HCT116 (cell line): ENCODE measurements at regions not wholly inside any gene's neighbourhood (a gene's known extent, or its start where the extent isn't known, plus 50 kb on each side); places are given as distances from the start of the nearest gene placed in this dataset.

Source experiments
- CTCF ChIP-seq, 3 experiments: fragments of 200-600 bp in 1 of 3; sonication (generic) in 1 of 3; IDR thresholded peaks in 2 of 3; conservative IDR thresholded peaks in 1 of 3; 2 replicates each; pipeline ENCODE4 v1.5.1; 2012 to 2017; ENCODE audit warnings: low read depth in 2 of 3, low read length in 2 of 3, antibody characterized with exemption in 1 of 3, borderline replicate concordance in 1 of 3, control low read depth in 1 of 3, mild to moderate bottlenecking in 1 of 3, mixed read lengths in 1 of 3, mixed run types in 1 of 3, moderate library complexity in 1 of 3; ENCODE audit not compliant: insufficient read depth in 1 of 3
- EGR1 ChIP-seq: IDR thresholded peaks from 2 replicates; pipeline ENCODE4 v1.6.1; 2012; ENCODE audit warnings: low read depth
- EZH2 ChIP-seq: fragments of 200-600 bp; sonication (generic); IDR thresholded peaks from 2 replicates; pipeline ENCODE4 v1.6.1; 2017; ENCODE audit warnings: antibody characterized with exemption, mixed run types
- POLR2A ChIP-seq: IDR thresholded peaks from 2 replicates; pipeline ENCODE4 v1.7.0; 2011; ENCODE audit warnings: borderline replicate concordance; ENCODE audit not compliant: insufficient read depth, insufficient read length; ENCODE audit errors: extremely low read depth
- RAD21 ChIP-seq: IDR thresholded peaks from 2 replicates; pipeline ENCODE4 v1.6.1; 2012; ENCODE audit warnings: low read depth, mild to moderate bottlenecking
- REST ChIP-seq: IDR thresholded peaks from 2 replicates; pipeline ENCODE4 v1.6.1; 2012; ENCODE audit warnings: low read depth
- SRF ChIP-seq: IDR thresholded peaks from 2 replicates; pipeline ENCODE4 v1.6.1; 2012; ENCODE audit warnings: low read depth
- YY1 ChIP-seq: IDR thresholded peaks from 2 replicates; pipeline ENCODE4 v1.6.1; 2011; ENCODE audit warnings: low read length, low read depth, moderate library complexity, mild to moderate bottlenecking; ENCODE audit not compliant: insufficient replicate concordance; ENCODE audit errors: extremely low read depth
- ZNF274 ChIP-seq: fragments of 200-500 bp; sonication (Bioruptor generic); IDR thresholded peaks from 2 replicates; pipeline ENCODE4 v1.6.1; 2014; ENCODE audit warnings: mild to moderate bottlenecking, low read depth, low read length, inconsistent platforms
- TF ChIP-seq, protein P1 (sequence below): IDR thresholded peaks from 2 replicates; pipeline ENCODE4 v1.6.1; 2012

GRCh38 chr5:143663872-143664271 is 148.1 kb upstream of the HMHB1 start:
- TF ChIP-seq POLR2A = no peak
- TF ChIP-seq, protein P1, sequence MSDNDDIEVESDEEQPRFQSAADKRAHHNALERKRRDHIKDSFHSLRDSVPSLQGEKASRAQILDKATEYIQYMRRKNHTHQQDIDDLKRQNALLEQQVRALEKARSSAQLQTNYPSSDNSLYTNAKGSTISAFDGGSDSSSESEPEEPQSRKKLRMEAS = no peak
- no peak for TF ChIP-seq CTCF (IDR thresholded peaks at IDR 0.05 in 2 of 3, conservative IDR thresholded peaks at IDR 0.05 in 1 of 3; ENCODE audit: borderline replicate concordance in 1 of 3, insufficient read depth in 1 of 3, low read depth in 2 of 3, low read length in 2 of 3)
- TF ChIP-seq REST = no peak
- TF ChIP-seq SRF = no peak
- TF ChIP-seq YY1 = no peak
- no peak for TF ChIP-seq EZH2
- TF ChIP-seq ZNF274 = no peak
- TF ChIP-seq RAD21 = no peak
- TF ChIP-seq EGR1 = no peak
